Endometrium (tissue), 2 donors: ENCODE measurements at regions not wholly inside any gene's neighbourhood (a gene's known extent, or its start where the extent isn't known, plus 50 kb on each side); places are given as distances from the start of the nearest gene placed in this dataset.

Source experiments
- FAIRE-seq: peaks from 2 replicates; lab custom pipeline; 2012; peaks lifted over from hg19 to GRCh38; lab: Jason Lieb, UNC
- donor health status: control.
- donor health status: control.

- FAIRE-seq, result no peak
Observed at GRCh38 chr13:90751026-90751425, 596.5 kb upstream of the MIR17HG start.

DNA sequence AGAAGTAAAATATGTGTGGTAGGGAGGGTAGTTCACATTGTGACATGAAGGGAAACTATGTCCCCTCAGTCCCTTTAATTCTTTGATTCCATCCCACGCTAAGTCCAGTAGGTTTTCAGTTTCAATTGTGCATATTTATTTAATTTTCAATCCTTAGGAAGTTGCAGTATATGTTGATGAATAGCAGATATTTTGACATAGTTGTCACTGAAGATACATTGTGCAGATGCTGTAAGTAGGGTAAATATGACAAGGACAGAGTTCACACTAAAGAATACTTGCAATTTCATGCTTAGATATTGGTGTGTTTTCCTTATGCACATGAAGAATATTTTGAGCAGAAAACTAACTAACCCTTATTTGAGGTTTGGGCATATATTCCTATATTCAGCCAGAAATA, 595.4 kb upstream of the MIR17HG start:
- no peak for FAIRE-seq

DNA sequence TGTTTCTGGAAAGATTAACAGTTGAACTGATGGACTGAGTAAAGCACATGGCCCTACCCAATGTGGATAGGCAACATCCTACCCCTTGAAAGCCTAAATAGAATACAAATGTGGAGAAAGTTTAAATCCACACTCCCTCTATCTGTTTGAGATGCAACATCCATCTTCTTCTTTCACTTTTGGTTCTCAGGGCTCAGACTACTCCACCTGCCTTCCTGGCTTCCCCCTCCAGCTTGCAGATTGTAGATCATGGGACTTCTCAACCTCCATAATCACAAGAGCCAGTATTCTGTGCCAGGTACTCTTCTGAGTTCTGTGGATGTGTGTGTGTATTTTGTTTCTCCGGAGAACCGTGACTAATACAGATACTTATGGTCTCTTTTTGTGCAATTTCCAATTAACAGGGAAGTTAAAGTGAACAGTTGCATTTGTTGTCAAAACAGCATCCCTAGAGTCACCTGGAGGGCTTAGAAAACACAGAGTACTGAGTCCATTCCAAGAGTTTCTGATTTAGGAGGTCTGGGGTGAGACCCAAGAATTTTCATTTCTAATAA, 590.3 kb upstream of the MIR17HG start:
- no peak for FAIRE-seq

DNA sequence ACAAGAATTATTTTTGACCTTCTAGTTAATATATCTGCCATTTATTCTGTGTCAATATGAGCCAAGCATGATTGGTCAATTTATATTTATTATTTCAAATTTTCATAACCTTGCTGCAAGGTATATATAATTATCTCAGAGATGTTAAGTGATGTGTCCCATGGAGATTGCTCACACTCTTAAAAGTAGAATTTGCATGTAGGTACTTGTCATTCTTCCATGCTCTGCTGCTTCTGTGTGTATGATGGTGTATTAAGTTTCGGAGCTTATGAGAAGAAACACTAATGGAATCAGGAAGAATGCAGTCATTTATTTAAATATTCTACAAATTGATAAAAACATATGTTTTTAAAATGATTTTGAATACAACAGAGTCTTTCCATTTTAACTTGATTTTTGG, 586.8 kb upstream of the MIR17HG start:
- FAIRE-seq, result no peak

DNA sequence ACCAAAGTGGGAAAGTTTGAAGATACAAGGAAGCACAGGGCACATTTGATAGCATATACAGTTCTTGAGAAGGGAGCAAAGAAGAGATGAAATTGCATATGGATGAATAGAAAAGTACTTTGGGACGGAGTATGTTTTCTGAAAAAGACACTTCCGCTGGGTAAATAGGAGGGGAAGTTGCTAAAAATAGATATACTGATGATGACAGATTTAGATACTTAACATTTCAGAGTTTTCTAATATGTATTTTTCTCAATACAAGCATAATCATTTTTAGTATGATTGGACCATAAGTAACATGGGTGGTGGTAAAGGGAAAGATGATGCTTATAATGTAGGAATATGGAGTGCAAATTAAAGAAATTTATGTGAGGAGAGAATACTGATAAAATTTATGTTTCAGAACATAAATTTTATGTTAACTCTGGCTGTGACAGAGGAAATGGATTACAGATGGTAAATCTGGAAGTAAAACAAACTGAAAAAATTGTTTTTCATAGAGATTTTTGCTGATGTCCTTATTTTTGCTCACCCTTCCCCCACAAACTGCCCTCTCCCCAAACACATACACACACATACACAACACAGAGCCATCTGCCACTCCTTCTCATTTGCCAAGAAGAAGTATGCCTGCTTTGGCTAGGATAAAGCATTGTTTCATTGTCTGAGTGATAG, 583.9 kb upstream of the MIR17HG start:
- FAIRE-seq, result no peak

GRCh38 chr13:90766386-90766902, 581.0 kb upstream of the MIR17HG start:
- no peak for FAIRE-seq

DNA sequence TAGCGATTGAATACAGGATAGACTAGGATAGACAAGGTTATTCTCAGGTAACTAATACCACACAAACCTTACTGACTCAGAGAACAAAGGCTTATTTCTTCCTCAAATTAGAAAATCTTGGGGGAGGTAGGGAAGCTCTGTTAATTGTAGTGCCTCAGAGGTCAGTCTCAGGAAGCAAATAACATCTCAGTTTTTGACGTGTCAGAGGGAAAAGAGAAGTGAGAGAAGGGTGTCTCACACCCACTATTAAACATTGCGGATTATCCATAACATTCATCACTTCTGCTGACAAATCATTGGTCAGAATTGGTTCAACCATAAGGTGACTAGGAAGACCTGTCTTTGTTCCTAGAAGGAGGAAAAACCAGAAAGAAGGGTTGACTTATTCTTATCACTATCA, 579.4 kb upstream of the MIR17HG start:
- FAIRE-seq, result no peak

DNA sequence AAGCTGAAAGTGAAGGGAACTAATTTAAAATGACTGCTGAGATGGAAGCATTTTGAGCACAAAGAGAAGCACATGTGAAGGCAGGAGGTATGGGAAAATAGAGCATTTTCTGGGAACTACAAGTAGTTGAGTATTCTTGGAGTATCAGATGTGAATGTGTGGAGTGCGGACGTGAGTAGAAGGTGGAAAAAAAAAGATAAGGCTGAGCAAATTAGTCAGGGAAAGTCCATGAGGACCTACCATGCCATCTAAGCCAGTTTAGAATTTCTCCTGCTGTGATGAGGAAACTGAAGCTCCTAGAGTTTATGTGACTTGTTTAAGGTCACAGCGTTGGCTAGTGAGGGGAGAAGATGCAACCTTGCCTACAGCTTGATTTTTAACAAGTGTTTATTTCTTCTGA, 578.1 kb upstream of the MIR17HG start:
- no peak for FAIRE-seq

GRCh38 chr13:90770334-90770733, 577.2 kb upstream of the MIR17HG start:
- no peak for FAIRE-seq

DNA sequence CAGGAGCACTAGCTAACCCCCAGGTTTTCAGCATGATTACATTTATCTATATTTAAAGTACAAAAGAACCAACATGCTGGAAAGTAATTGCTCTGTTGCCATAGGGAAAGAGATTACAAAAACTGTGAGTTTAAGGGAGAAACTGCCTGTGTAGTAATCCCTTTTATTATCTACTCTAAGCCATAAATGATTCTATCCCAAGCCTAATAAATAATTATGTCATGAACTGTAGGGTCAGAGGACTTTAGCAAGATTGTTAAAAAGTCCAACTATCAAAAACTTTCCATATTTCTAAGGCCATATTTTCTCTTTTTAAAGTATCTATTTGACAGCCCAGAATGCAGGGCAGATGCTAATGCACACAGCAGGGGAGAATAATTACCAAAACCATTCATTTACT, 573.8 kb upstream of the MIR17HG start:
- no peak for FAIRE-seq

DNA sequence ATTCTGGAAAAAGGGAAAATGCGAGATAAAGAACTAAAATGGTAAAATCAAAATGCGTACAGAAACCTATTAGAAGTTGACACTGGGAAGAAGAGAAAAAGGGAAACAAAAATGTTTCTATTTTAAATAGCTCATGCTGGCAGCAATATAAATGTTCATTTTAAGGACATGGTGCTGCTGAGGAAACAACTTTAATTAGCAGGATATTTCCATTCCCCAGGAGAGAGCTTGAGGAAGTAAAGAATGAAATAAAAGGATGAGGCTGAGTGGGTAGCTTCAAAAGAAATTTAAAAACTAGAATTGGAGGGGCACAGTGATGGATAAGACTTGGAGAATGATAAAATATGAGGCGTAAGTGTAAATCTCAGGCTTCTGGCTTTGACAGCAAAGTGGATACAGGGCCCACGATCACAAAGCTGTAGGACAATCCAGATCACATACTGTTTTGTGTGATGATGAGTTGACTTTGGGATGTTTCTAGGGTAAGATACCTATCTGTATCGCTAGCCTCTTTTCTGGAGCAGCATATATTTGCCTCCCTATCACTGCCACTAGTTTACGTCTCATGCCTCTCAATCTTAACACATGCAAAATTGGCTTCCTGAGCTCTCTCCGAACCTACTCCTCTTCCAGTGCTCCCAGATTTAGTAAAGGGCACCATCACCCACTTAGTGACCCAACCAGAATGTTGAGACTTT, 571.3 kb upstream of the MIR17HG start:
- no peak for FAIRE-seq

DNA sequence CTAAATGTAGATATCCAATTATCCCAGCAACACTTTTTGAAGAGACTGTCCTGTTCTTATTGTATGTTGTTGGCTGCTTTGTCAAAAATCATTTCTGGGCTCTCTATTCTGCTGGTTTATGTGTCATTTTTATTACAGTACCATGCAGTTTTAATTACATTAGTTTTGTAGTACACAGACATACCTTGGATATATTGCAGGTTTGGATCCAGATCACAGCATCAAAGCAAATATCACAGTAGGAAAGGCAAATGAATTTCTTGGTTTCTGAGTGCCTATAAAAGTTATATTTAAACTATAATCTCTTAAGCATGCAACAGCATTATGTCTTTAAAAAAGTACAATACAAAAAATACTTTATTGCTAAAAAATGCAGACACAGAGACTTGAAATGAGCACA, 564.2 kb upstream of the MIR17HG start:
- no peak for FAIRE-seq

DNA sequence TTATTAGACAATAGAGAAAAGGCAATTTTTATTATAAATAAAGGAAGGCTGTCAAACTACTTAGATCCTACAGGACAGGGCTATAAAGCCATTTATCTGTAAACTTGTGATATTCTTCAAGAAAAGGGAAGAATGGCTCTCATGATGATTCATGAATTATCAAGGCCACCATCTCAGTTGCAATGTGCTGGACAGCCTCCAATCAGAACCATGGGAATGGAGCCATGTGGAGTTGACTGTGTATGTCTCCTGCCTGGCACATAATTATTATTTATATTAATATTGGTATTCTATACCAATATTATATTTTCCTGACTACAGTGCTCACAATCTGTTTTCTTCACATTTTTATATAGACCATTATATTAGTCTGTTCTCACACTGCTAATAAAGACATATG, 560.5 kb upstream of the MIR17HG start:
- FAIRE-seq, result no peak

GRCh38 chr13:90792335-90792734, 555.2 kb upstream of the MIR17HG start:
- no peak for FAIRE-seq

GRCh38 chr13:90793261-90793820, 554.1 kb upstream of the MIR17HG start:
- no peak for FAIRE-seq

DNA sequence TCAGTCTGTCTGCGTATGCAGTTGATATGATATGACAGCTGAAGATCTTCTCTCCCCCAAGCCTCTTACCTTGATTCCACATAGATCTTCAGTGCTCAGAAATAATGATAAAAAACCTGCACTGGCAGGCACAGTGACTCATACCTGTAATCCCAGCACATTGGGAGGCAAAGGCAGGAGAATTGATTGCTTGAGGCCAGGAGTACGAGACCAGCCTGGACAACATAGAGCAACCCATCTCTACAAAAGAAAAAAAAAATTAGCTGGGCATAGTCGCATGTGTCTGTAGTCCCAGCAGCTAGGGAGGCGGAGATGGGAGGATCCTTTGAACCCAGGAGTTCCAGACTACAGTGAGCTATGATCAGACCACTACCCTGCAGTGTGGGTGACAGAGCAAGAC, 551.0 kb upstream of the MIR17HG start:
- no peak for FAIRE-seq

GRCh38 chr13:90797335-90797734, 550.2 kb upstream of the MIR17HG start:
- FAIRE-seq, result no peak

GRCh38 chr13:90798381-90798780, 549.1 kb upstream of the MIR17HG start:
- no peak for FAIRE-seq

GRCh38 chr13:90800082-90800746, 547.3 kb upstream of the MIR17HG start:
- no peak for FAIRE-seq

GRCh38 chr13:90801621-90802020, 545.9 kb upstream of the MIR17HG start:
- no peak for FAIRE-seq

DNA sequence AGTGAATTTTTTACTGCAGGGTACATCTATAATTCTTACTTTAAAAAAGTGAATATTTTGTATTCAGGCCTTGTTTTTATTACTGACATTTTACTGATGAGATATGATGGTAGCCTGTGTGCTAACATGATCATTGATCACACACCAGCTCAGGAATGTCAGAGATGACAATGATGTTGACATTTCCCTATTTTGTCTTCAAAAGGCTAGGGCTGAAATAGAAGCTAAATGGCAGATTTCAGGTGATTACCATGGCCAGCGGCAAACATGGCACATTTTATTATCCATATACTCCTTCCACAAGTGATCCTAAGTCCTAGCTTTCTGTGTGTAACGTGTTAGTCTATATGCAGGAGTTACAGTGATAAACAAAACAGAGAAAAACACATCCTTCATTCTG, 544.3 kb upstream of the MIR17HG start:
- FAIRE-seq, result no peak

DNA sequence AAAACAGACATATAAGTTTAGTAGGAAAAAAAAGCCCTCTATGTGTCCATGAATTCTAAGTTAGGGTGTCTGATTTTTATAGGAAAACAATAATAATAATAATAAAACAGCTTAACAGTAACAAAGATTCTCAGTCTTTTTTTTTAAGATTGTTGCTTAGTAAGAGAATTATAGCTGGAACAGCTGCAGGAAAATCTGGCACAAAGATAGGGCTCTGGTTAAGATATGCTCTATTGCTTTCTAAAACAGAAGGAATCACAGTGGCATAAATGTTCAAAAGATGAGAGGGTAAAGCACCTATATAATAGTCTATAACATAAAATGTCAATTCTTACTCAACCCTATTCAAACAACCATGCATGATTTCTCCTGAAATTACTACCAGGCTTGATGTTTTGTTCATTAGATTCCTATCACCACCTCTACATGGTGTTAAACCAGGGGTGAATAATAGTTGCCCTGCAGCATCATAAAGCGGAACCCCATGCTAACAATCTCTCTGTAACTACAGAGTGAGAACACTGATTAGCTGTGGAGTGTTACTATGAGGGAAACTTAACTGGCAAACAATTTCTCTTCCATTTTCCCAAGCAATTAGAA, 541.4 kb upstream of the MIR17HG start:
- no peak for FAIRE-seq
